Suprapubic skin (tissue), 4 donors: ENCODE measurements at regions not wholly inside any gene's neighbourhood (a gene's known extent, or its start where the extent isn't known, plus 50 kb on each side); places are given as distances from the start of the nearest gene placed in this dataset.

Experiments used
- DNase-seq, 2 donors: peaks; one replicate each; pipeline ENCODE4 v3.0.0-alpha.2; 2019; ENCODE audit warnings: low spot score in 2 of 2
- H3K27ac ChIP-seq: fragments of 200-600 bp; sonication (generic); one replicate; pipeline ENCODE4 v1.5.1; 2019
- H3K27me3 ChIP-seq: fragments of 200-600 bp; sonication (generic); one replicate; pipeline ENCODE4 v1.5.1; 2019
- H3K36me3 ChIP-seq: fragments of 200-600 bp; sonication (generic); one replicate; pipeline ENCODE4 v1.5.1; 2019
- H3K4me1 ChIP-seq: fragments of 200-600 bp; sonication (generic); one replicate; pipeline ENCODE4 v1.5.1; 2019
- H3K4me3 ChIP-seq: fragments of 200-600 bp; sonication (generic); one replicate; pipeline ENCODE4 v1.5.1; 2019; ENCODE audit warnings: mild to moderate bottlenecking
- H3K9me3 ChIP-seq: fragments of 200-600 bp; sonication (generic); one replicate; pipeline ENCODE4 v1.5.1; 2019
- EP300 ChIP-seq: sonication (generic); formaldehyde crosslinking; IDR thresholded peaks from one replicate; pipeline ENCODE4 v1.6.1; 2017; ENCODE audit warnings: antibody characterized with exemption
- POLR2A ChIP-seq, 2 donors: fragments of 450-650 bp; IDR thresholded peaks; one replicate each; pipeline ENCODE4 v1.6.1; 2017; ENCODE audit warnings: antibody characterized with exemption in 2 of 2, mild to moderate bottlenecking in 2 of 2, moderate library complexity in 2 of 2
- POLR2AphosphoS5 ChIP-seq, 3 donors: sonication (generic); formaldehyde crosslinking; IDR thresholded peaks; one replicate each; pipeline ENCODE4 v1.6.1; 2017; ENCODE audit warnings: antibody characterized with exemption in 3 of 3
- WGBS: methylation state at CpG from one replicate; pipeline ENCODE4 v1.1.5; 2018; 5-methylcytosine and 5-hydroxymethylcytosine counted together
- TF ChIP-seq, protein P1 (sequence below), 2 donors: fragments of 200-600 bp in 1 of 2; fragments of 450-650 bp in 1 of 2; sonication (generic) in 1 of 2; IDR thresholded peaks; one replicate each; pipeline ENCODE4 v1.5.1; 2016 to 2019; ENCODE audit warnings: antibody characterized with exemption in 2 of 2, mild to moderate bottlenecking in 1 of 2, moderate library complexity in 1 of 2

DNA sequence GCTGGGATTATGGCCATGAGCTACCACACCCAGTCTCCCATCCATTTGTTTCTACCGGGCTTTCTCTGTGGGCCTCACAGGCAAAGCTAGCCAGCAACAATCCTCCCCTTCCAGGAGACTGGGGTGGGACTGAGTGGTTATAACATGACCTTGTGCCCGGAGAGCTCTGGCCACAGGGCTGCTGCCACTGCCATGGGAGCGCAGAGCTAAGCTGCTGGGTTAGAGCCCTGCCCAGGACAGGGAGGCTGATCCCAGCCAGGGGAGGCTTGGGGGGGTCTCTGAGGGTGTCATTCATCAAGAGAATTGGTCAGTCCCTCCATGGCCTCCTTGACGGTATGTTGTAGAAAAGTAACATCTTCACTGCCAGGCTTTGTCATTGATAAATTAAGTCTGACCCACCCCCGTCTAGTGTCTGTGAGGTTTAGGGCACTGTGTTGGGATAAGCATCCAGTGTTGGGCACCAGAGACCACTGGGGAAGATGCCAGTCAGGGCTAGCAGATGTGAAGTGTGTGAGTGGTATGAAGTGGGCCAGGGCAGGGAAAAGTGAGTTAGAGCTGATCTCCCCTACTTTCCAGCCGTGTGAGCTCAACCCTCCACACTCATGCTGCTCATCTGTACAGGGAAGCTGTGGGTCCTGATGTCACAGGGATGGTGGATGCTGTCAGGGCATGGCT lies 368.4 kb upstream of the HS6ST1 start:
- Histone ChIP-seq H3K27ac (no peak overlapping the region), H3K4me1 (no peaks in the 10 kb centered on the region), H3K36me3 (no peaks in the 10 kb centered on the region), H3K27me3 (peaks cover 3% of the 10 kb centered on the region), H3K4me3 (no peak overlapping the region), H3K9me3 (no peaks in the 10 kb centered on the region)
- DNase-seq, result no peak
- TF ChIP-seq POLR2A (IDR thresholded peaks at IDR 0.05), result no peak
- TF ChIP-seq, protein P1, sequence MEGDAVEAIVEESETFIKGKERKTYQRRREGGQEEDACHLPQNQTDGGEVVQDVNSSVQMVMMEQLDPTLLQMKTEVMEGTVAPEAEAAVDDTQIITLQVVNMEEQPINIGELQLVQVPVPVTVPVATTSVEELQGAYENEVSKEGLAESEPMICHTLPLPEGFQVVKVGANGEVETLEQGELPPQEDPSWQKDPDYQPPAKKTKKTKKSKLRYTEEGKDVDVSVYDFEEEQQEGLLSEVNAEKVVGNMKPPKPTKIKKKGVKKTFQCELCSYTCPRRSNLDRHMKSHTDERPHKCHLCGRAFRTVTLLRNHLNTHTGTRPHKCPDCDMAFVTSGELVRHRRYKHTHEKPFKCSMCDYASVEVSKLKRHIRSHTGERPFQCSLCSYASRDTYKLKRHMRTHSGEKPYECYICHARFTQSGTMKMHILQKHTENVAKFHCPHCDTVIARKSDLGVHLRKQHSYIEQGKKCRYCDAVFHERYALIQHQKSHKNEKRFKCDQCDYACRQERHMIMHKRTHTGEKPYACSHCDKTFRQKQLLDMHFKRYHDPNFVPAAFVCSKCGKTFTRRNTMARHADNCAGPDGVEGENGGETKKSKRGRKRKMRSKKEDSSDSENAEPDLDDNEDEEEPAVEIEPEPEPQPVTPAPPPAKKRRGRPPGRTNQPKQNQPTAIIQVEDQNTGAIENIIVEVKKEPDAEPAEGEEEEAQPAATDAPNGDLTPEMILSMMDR (IDR thresholded peaks at IDR 0.05), result no peak
- TF ChIP-seq EP300, result no peak
- no peak for TF ChIP-seq POLR2AphosphoS5 (IDR thresholded peaks at IDR 0.05)
- whole genome bisulfite sequencing, result 83% methylated on average over 5 of the region's 6 CpGs

DNA sequence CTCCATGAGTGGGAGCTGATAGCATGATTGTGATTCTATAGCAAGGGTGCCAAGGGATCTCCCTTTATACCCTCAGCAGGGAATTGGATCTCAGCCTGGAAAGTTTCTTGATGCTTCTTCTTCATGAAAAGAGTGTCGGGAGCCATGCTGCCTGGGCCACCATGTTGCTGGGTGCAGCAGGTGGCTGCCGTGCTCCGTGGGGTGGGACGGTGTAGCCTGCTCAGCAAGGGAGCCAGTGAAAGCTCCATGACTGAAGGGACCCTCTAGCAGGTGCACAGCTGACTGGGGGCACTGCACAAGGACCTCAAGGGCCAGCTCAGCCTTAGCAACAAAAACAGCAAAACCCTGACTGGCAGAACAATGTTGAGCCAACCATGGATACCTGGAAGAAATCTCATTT lies 368.9 kb upstream of the HS6ST1 start:
- TF ChIP-seq, protein P1 (IDR thresholded peaks at IDR 0.05), result no peak
- TF ChIP-seq POLR2A (IDR thresholded peaks at IDR 0.05) (no peak), EP300 (no peak), POLR2AphosphoS5 (IDR thresholded peaks at IDR 0.05) (no peak)
- H3K27me3 ChIP-seq, result peaks cover 3% of the 10 kb centered on the region
- H3K4me1 ChIP-seq, result no peaks in the 10 kb centered on the region
- no peaks in the 10 kb centered on the region for H3K9me3 ChIP-seq
- DNase-seq, result no peak
- no peak overlapping the region for H3K27ac ChIP-seq
- WGBS, result 94% methylated on average over 4 of the region's 4 CpGs
- no peak overlapping the region for H3K4me3 ChIP-seq
- no peaks in the 10 kb centered on the region for H3K36me3 ChIP-seq

DNA sequence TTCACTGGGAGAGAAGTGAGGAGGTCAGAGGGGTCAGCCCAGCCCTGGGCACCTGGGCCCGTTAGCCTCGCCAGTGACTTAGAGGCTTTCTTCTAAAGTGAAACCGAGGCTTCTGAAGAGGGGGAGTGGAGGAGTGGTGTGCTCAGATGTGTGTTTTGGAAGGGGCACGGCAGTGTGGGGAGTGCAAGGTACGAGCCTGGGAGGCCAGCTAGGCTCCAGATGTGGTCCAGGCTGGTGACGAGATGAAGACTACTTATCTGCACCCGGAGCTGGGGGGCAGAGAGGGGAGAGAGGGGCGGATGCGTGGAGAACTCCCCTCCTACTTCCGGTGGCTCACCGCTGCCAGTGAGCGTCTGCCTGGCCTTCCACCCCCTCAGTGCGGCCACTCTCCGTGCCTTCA lies 371.3 kb upstream of the HS6ST1 start:
- H3K4me1 ChIP-seq, result no peaks in the 10 kb centered on the region
- H3K36me3 ChIP-seq, result no peaks in the 10 kb centered on the region
- TF ChIP-seq POLR2AphosphoS5 (IDR thresholded peaks at IDR 0.05) (no peak), EP300 (no peak), POLR2A (IDR thresholded peaks at IDR 0.05) (no peak)
- TF ChIP-seq, protein P1 (IDR thresholded peaks at IDR 0.05), result no peak
- DNase-seq, result no peak
- H3K9me3 ChIP-seq, result no peaks in the 10 kb centered on the region
- no peak overlapping the region for H3K27ac ChIP-seq
- H3K4me3 ChIP-seq, result no peak overlapping the region
- peaks cover 3% of the 10 kb centered on the region for H3K27me3 ChIP-seq
- WGBS, result 90% methylated on average over 10 of the region's 14 CpGs

DNA sequence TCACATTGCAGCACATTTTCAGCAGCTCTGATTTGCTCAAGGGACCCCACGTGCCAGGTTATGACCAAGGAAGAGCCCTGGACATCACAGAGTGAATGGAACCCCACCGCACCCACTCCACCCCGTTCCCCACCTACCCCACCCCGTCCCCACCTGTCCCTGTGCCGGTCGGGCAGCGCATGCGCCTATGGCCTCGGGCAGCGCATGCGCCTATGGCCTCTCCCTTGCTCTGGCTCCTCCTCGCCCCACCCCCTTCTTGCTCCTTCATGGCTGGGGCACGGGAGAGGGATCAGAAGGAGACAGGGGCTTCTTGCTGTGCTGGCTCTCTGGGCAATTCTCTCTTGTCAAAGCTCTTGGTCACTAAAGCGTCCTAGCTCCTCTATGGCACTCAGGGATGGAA lies 371.8 kb upstream of the HS6ST1 start:
- Histone ChIP-seq H3K27me3 (peaks cover 3% of the 10 kb centered on the region), H3K36me3 (no peaks in the 10 kb centered on the region), H3K27ac (no peak overlapping the region), H3K4me1 (no peaks in the 10 kb centered on the region), H3K4me3 (no peak overlapping the region), H3K9me3 (no peaks in the 10 kb centered on the region)
- WGBS, result 88% methylated on average over 14 of the region's 14 CpGs
- TF ChIP-seq POLR2AphosphoS5 (IDR thresholded peaks at IDR 0.05), result no peak
- TF ChIP-seq, protein P1 (IDR thresholded peaks at IDR 0.05), result no peak
- no peak for TF ChIP-seq EP300
- TF ChIP-seq POLR2A (IDR thresholded peaks at IDR 0.05), result no peak
- no peak for DNase-seq

DNA sequence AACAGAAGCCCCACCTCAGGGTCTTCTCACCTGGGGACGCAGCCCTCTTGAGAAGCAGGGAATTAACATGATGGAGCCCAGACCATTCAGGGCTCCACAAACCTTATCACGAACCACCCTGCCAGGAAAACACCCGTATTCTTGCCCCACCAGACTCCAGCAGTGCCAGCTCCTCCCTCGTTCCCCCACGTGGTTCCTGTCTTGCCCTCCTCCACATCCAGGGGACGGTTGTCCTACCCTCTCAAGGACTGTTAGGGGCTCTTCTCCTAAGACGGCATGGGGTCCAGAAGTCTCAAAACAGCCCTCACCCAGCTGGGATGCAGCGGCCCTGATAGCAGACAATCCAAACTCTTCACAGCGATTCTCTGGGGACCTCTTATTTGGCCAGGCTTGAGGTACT lies 372.2 kb upstream of the HS6ST1 start:
- Histone ChIP-seq H3K4me1 (no peaks in the 10 kb centered on the region), H3K27ac (no peak overlapping the region), H3K36me3 (no peaks in the 10 kb centered on the region), H3K9me3 (no peaks in the 10 kb centered on the region), H3K4me3 (no peak overlapping the region), H3K27me3 (peaks cover 3% of the 10 kb centered on the region)
- TF ChIP-seq POLR2AphosphoS5 (IDR thresholded peaks at IDR 0.05), result no peak
- no peak for TF ChIP-seq EP300
- TF ChIP-seq, protein P1 (IDR thresholded peaks at IDR 0.05), result no peak
- no peak for TF ChIP-seq POLR2A (IDR thresholded peaks at IDR 0.05)
- DNase-seq, result no peak
- 93% methylated on average over 6 of the region's 9 CpGs for WGBS
